Lower leg skin (tissue), 3 donors: ENCODE measurements at regions not wholly inside any gene's neighbourhood (a gene's known extent, or its start where the extent isn't known, plus 50 kb on each side); places are given as distances from the start of the nearest gene placed in this dataset.

Source experiments
- CTCF ChIP-seq, 3 donors: fragments of 450-650 bp; IDR thresholded peaks; one replicate each; pipeline ENCODE4 v1.5.1; 2016; ENCODE audit warnings: antibody characterized with exemption in 3 of 3, mild to moderate bottlenecking in 3 of 3, moderate library complexity in 2 of 3
- POLR2A ChIP-seq, 2 donors: fragments of 450-650 bp; IDR thresholded peaks; one replicate each; pipeline ENCODE4 v1.6.1; 2016 to 2017; ENCODE audit warnings: antibody characterized with exemption in 2 of 2, mild to moderate bottlenecking in 1 of 2, moderate library complexity in 1 of 2

GRCh38 chr13:108437496-108437895 is 168.0 kb downstream of the TNFSF13B start:
- TF ChIP-seq POLR2A (IDR thresholded peaks at IDR 0.05) = no peak
- no peak for TF ChIP-seq CTCF (IDR thresholded peaks at IDR 0.05)
